BLaER1 (cell line): ENCODE measurements at regions not wholly inside any gene's neighbourhood (a gene's known extent, or its start where the extent isn't known, plus 50 kb on each side); places are given as distances from the start of the nearest gene placed in this dataset.

Source experiments
- H3K27ac ChIP-seq: shearing (Covaris generic); formaldehyde crosslinking; 2 replicates; pipeline ENCODE4 v1.8.1; 2022
- H3K27me3 ChIP-seq: shearing (Covaris generic); formaldehyde crosslinking; 2 replicates; pipeline ENCODE4 v1.8.1; 2022
- H3K36me3 ChIP-seq: shearing (Covaris generic); formaldehyde crosslinking; 2 replicates; pipeline ENCODE4 v1.8.1; 2022
- H3K4me1 ChIP-seq: shearing (Covaris generic); formaldehyde crosslinking; 2 replicates; pipeline ENCODE4 v1.8.1; 2022
- H3K4me2 ChIP-seq: shearing (Covaris generic); formaldehyde crosslinking; 2 replicates; pipeline ENCODE4 v1.8.1; 2022
- H3K4me3 ChIP-seq: shearing (Covaris generic); formaldehyde crosslinking; 2 replicates; pipeline ENCODE4 v1.8.1; 2022
- H3K9ac ChIP-seq: shearing (Covaris generic); formaldehyde crosslinking; 2 replicates; pipeline ENCODE4 v1.8.1; 2022
- H3K9me3 ChIP-seq: shearing (Covaris generic); formaldehyde crosslinking; 2 replicates; pipeline ENCODE4 v1.8.1; 2022
- H4K20me1 ChIP-seq: shearing (Covaris generic); formaldehyde crosslinking; 2 replicates; pipeline ENCODE4 v1.8.1; 2022
- Cebpa-rat ChIP-seq: shearing (Covaris generic); IDR thresholded peaks from 2 replicates; pipeline ENCODE4 v1.8.1; 2022

DNA sequence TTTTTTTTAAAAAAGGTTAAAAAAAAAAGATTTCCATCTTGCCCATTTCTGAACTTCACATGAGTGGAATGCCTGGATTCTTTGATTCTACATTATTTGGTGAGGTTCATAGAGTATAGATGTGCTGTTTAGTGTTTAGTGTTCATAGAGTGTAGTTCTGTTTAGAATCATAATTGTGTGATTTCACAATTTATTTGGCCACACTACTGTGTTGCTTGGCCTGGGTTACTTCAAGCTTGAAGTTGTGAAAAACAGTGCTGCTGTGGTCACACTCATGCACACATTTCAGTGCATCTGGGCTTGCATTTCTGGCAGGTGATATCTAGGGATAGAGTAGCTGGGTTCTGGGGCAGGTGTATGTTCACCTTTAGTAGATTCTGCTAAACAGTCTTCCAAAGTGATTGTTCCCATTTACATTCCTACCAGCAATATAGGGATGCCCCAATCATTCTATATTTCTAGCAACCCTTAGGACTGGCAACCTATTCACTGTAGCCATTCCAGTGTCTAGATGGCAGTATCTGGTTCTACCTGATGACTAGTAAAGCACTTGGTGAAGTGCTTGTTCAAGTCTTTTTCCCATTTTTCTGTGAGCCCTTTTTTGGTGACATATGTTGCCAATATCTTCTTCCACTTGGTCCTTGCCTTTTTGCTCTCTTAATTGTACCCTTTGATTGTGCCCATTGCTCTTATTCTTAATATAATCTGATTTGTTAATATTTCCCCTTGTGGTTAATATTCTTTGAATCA lies 50.6 kb upstream of the RBFOX3 start:
- H3K4me2 ChIP-seq: no peak overlapping the region
- no peak overlapping the region for H3K4me3 ChIP-seq
- peaks cover 11% of the 10 kb centered on the region; the same call in 1 of the 2 replicates for H3K27me3 ChIP-seq
- H3K27ac ChIP-seq: no peak overlapping the region
- no peak overlapping the region for H3K9ac ChIP-seq
- TF ChIP-seq Cebpa-rat: no peak
- H3K36me3 ChIP-seq: no peaks in the 10 kb centered on the region
- no peaks in the 10 kb centered on the region for H3K4me1 ChIP-seq
- peaks cover 17% of the 10 kb centered on the region for H3K9me3 ChIP-seq
- H4K20me1 ChIP-seq: no peaks in the 10 kb centered on the region
